ENCODE measurements at regions not wholly inside any gene's neighbourhood (a gene's known extent, or its start where the extent isn't known, plus 50 kb on each side); places are given as distances from the start of the nearest gene placed in this dataset.
A peak's percentile ranks its signal among the peaks of the same experiment; 100 is the strongest.

- Histone ChIP-seq H4K20me1 (ENCODE audit: insufficient read depth, low read length) (no peaks in the 10 kb centered on the region), H3K9me2 (ENCODE audit: insufficient read depth, low read length) (no peaks in the 10 kb centered on the region), H3K27ac (ENCODE audit: low read depth, low read length, poor library complexity, severe bottlenecking) (no peak overlapping the region), H3K4me1 (ENCODE audit: insufficient read depth, low read length, poor library complexity, severe bottlenecking) (no peaks in the 10 kb centered on the region), H3K4me3 (ENCODE audit: low read depth, low read length, poor library complexity, severe bottlenecking) (no peak overlapping the region), H3K9me3 (ENCODE audit: low read length) (no peaks in the 10 kb centered on the region), H3K79me2 (ENCODE audit: insufficient read depth, low read depth, low read length) (no peaks in the 10 kb centered on the region), H2AFZ (ENCODE audit: low read length) (no peak overlapping the region), H3K36me3 (ENCODE audit: insufficient read depth, low read length) (no peaks in the 10 kb centered on the region), H3K4me2 (ENCODE audit: low read length) (no peak overlapping the region)
- DNase-seq (ENCODE audit: low spot score) = no peak
- ChIA-PET CTCF (ENCODE audit: unreplicated experiment) (no interaction called here), POLR2A (no interaction called here)
- intact Hi-C loops (cut with micrococcal nuclease; ENCODE audit: unreplicated experiment) = loop anchor here (1.0 to 2.0 kb wide), 2 partner anchors 129 to 178 kb away; no protein-coding TSS in a partner anchor
- BruUV-seq (replicated peaks) = no TSS peak
- TF ChIP-seq CTCF (conservative IDR thresholded peaks at IDR 0.05; ENCODE audit: low read length) (no peak), EZH2phosphoT487 (IDR thresholded peaks at IDR 0.05; ENCODE audit: borderline replicate concordance, low read depth, low read length) (no peak)
These were observed 160.4 kb upstream of the NPVF start for GRCh38 chr7:25388681-25389080.

DNA sequence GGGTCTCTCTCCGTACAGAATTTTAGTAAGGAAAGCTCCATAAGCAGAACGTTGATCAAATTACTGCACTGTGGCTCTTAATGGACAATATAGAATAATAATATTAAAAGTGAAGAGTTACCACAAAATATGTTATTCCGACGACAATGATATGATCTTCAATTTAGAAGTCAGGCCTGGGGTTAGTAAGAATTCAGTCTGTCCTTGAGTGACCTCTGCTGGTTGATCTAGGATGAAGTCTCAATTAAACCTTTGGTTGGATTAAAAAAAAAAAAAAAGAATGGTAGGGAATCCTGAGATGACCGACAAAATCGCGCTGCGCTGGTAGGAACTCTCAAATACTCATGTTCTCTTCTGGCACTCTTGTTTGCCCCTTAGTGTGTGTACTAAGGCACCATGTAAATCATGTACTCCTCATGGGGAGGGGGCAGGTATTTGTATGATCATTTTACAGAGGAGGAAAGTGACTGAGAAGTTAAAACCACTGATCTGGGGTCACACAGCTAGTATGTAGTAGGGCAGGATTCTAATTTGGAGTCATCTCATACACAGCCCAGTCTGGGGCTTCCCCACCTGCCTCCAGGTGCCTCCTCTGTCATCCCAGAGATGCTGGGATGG is 161.3 kb upstream of the NPVF start:
- no peaks in the 10 kb centered on the region for H3K79me2 ChIP-seq (ENCODE audit: insufficient read depth, low read depth, low read length)
- H3K9me2 ChIP-seq (ENCODE audit: insufficient read depth, low read length) = no peaks in the 10 kb centered on the region
- no peak overlapping the region for H2AFZ ChIP-seq (ENCODE audit: low read length)
- no peak overlapping the region for H3K27ac ChIP-seq (ENCODE audit: low read depth, low read length, poor library complexity, severe bottlenecking)
- ChIA-PET POLR2A (interaction anchor here (0.6 kb wide), 1 partner anchor 100 kb away, joined by 3 read pairs; no protein-coding TSS in a partner anchor), CTCF (ENCODE audit: unreplicated experiment) (no interaction called here)
- H3K36me3 ChIP-seq (ENCODE audit: insufficient read depth, low read length) = no peaks in the 10 kb centered on the region
- no peaks in the 10 kb centered on the region for H3K9me3 ChIP-seq (ENCODE audit: low read length)
- H4K20me1 ChIP-seq (ENCODE audit: insufficient read depth, low read length) = no peaks in the 10 kb centered on the region
- no peaks in the 10 kb centered on the region for H3K4me1 ChIP-seq (ENCODE audit: insufficient read depth, low read length, poor library complexity, severe bottlenecking)
- H3K4me3 ChIP-seq (ENCODE audit: low read depth, low read length, poor library complexity, severe bottlenecking) = no peak overlapping the region
- BruUV-seq (replicated peaks) = no TSS peak
- peak; percentile 82 for TF ChIP-seq CTCF (conservative IDR thresholded peaks at IDR 0.05; ENCODE audit: low read length)
- no peak for TF ChIP-seq EZH2phosphoT487 (IDR thresholded peaks at IDR 0.05; ENCODE audit: borderline replicate concordance, low read depth, low read length)
- peak; percentile 50 for DNase-seq (ENCODE audit: low spot score)
- no peak overlapping the region for H3K4me2 ChIP-seq (ENCODE audit: low read length)
- intact Hi-C loops (cut with micrococcal nuclease; ENCODE audit: unreplicated experiment) = loop anchor here (1.0 to 2.0 kb wide), 3 partner anchors 130 to 463 kb away; no protein-coding TSS in a partner anchor

DNA sequence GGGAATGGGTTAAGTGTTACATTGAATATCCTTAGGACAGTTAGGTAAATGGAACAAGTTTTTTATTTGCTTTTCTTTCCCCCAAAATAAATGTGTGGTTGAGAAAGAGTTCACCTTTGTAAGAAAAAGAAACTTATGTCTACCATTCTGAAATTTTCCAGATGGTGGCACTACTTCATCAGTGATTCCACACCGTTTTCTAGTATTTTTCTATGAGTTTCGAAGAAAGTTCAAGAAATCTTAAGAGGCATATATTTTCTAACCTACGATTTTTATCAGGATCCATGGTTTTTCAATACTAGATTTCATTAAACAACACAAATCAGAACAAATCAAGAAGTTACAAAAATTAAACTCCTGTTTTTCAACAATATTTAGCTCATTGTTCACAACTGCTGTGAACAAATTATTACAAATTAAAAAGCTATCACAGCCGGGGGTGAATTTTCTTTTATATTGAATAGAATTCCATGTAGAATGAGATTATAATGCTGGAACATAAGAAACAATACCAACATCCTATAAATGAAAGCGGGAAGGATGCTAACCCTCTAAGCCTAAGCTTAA is 163.1 kb upstream of the NPVF start:
- H3K36me3 ChIP-seq (ENCODE audit: insufficient read depth, low read length) = no peaks in the 10 kb centered on the region
- no peaks in the 10 kb centered on the region for H3K9me3 ChIP-seq (ENCODE audit: low read length)
- TF ChIP-seq EZH2phosphoT487 (IDR thresholded peaks at IDR 0.05; ENCODE audit: borderline replicate concordance, low read depth, low read length) = no peak
- TF ChIP-seq CTCF (conservative IDR thresholded peaks at IDR 0.05; ENCODE audit: low read length) = peak; percentile 77
- H3K4me3 ChIP-seq (ENCODE audit: low read depth, low read length, poor library complexity, severe bottlenecking) = no peak overlapping the region
- H3K4me1 ChIP-seq (ENCODE audit: insufficient read depth, low read length, poor library complexity, severe bottlenecking) = no peaks in the 10 kb centered on the region
- H3K79me2 ChIP-seq (ENCODE audit: insufficient read depth, low read depth, low read length) = no peaks in the 10 kb centered on the region
- no peak overlapping the region for H2AFZ ChIP-seq (ENCODE audit: low read length)
- POLR2A ChIA-PET = interaction anchor here (0.7 kb wide), 1 partner anchor 20 kb away, joined by 3 read pairs; no protein-coding TSS in a partner anchor
- no TSS peak for BruUV-seq (replicated peaks)
- peak; percentile 7 for DNase-seq (ENCODE audit: low spot score)
- no peak overlapping the region for H3K27ac ChIP-seq (ENCODE audit: low read depth, low read length, poor library complexity, severe bottlenecking)
- CTCF ChIA-PET (ENCODE audit: unreplicated experiment) = no interaction called here
- H3K4me2 ChIP-seq (ENCODE audit: low read length) = no peak overlapping the region
- intact Hi-C loops (cut with micrococcal nuclease; ENCODE audit: unreplicated experiment) = loop anchor here (2.0 kb wide), 1 partner anchor 461 kb away; no protein-coding TSS in a partner anchor
- H4K20me1 ChIP-seq (ENCODE audit: insufficient read depth, low read length) = no peaks in the 10 kb centered on the region
- H3K9me2 ChIP-seq (ENCODE audit: insufficient read depth, low read length) = no peaks in the 10 kb centered on the region

All from OCI-LY7 (cell line).